ENCODE measurements at regions not wholly inside any gene's neighbourhood (a gene's known extent, or its start where the extent isn't known, plus 50 kb on each side); places are given as distances from the start of the nearest gene placed in this dataset.

DNA sequence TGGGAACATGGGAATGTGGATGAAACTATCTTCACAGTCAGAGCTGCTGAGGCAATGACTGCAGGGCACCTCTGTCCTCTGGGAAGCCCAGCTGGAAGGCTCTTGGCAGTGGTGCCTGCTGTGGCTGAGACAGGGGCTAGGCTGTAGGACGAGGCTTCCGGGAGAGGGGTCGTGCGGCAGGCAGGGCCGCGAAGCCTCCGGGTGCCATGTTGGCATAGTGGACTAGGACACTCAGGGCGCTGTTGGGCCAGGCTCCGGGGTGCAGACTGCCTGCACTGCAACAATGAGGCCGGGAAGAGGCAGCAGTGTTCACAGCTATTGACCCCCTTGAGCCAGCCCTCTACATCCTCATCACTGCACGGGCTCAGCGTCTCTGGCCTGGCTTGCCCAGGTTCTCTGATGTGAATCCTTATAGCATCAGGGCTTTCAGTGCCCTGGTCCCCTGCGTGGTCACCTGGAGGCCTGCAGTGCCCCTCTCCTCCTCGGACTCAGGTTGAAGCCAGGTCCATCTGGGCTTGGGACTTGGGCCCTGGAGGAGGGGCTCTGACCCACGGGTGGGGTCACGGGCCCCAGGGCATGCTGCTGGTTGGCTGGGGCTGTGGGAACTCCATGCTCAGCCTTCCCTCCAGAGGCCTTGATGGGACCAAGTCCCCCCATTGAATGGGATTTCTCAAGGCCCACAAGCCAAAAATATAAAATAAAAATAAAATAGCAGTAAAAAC lies 91.6 kb downstream of the TNFRSF13B start:
- TF ChIP-seq, protein P1, sequence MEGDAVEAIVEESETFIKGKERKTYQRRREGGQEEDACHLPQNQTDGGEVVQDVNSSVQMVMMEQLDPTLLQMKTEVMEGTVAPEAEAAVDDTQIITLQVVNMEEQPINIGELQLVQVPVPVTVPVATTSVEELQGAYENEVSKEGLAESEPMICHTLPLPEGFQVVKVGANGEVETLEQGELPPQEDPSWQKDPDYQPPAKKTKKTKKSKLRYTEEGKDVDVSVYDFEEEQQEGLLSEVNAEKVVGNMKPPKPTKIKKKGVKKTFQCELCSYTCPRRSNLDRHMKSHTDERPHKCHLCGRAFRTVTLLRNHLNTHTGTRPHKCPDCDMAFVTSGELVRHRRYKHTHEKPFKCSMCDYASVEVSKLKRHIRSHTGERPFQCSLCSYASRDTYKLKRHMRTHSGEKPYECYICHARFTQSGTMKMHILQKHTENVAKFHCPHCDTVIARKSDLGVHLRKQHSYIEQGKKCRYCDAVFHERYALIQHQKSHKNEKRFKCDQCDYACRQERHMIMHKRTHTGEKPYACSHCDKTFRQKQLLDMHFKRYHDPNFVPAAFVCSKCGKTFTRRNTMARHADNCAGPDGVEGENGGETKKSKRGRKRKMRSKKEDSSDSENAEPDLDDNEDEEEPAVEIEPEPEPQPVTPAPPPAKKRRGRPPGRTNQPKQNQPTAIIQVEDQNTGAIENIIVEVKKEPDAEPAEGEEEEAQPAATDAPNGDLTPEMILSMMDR (IDR thresholded peaks at IDR 0.05; ENCODE audit: low read depth, low read length): no peak
- TF ChIP-seq EZH2phosphoT487 (IDR thresholded peaks at IDR 0.05; ENCODE audit: low read depth): no peak

Measured in OCI-LY3 (cell line).